Mesendoderm (in vitro differentiated cells): ENCODE measurements at regions not wholly inside any gene's neighbourhood (a gene's known extent, or its start where the extent isn't known, plus 50 kb on each side); places are given as distances from the start of the nearest gene placed in this dataset.

Experiments
- DNase-seq: peaks from one replicate; pipeline ENCODE4 v3.0.0; 2013
- H2AK5ac ChIP-seq: 2 replicates; pipeline ENCODE4 v1.6.1; 2013; ENCODE audit warnings: low read length, inconsistent platforms
- H2BK120ac ChIP-seq: 2 replicates; pipeline ENCODE4 v1.6.1; 2013; ENCODE audit warnings: low read depth, mild to moderate bottlenecking, low read length, moderate library complexity, mixed read lengths
- H2BK15ac ChIP-seq: replicated peaks from 2 replicates; pipeline ENCODE4 v1.6.1; 2013; ENCODE audit warnings: low read depth, mild to moderate bottlenecking, moderate library complexity
- H2BK5ac ChIP-seq: 2 replicates; pipeline ENCODE4 v1.6.1; 2013; ENCODE audit warnings: low read length, inconsistent platforms
- H3K18ac ChIP-seq: 2 replicates; pipeline ENCODE4 v1.6.1; 2013; ENCODE audit warnings: mild to moderate bottlenecking, low read length, mixed read lengths
- H3K23ac ChIP-seq: one replicate; pipeline ENCODE4 v1.6.1; 2013; ENCODE audit warnings: low read length
- H3K27ac ChIP-seq: 2 replicates; pipeline ENCODE4 v1.5.1; 2013; ENCODE audit warnings: low read depth, mild to moderate bottlenecking, inconsistent platforms, low read length, moderate library complexity
- H3K27me3 ChIP-seq: 2 replicates; pipeline ENCODE4 v1.6.1; 2013; ENCODE audit warnings: low read length, control low read depth, mild to moderate bottlenecking, inconsistent platforms; ENCODE audit not compliant: insufficient read depth, poor library complexity
- H3K36me3 ChIP-seq: 2 replicates; pipeline ENCODE4 v1.6.1; 2013; ENCODE audit warnings: low read length, inconsistent platforms; ENCODE audit not compliant: control insufficient read depth, insufficient read depth
- H3K4ac ChIP-seq: one replicate; pipeline ENCODE4 v1.6.1; 2013; ENCODE audit warnings: low read depth, mild to moderate bottlenecking, low read length, moderate library complexity
- H3K4me1 ChIP-seq: 2 replicates; pipeline ENCODE4 v1.6.1; 2013; ENCODE audit warnings: low read depth, low read length, inconsistent platforms; ENCODE audit not compliant: control insufficient read depth
- H3K4me2 ChIP-seq: 2 replicates; pipeline ENCODE4 v1.6.1; 2013; ENCODE audit warnings: low read length
- H3K4me3 ChIP-seq: 2 replicates; pipeline ENCODE4 v1.5.1; 2013; ENCODE audit warnings: mild to moderate bottlenecking, low read length
- H3K56ac ChIP-seq: one replicate; pipeline ENCODE4 v1.6.1; 2013; ENCODE audit warnings: low read length
- H3K79me1 ChIP-seq: 2 replicates; pipeline ENCODE4 v1.6.1; 2013; ENCODE audit warnings: low read length, inconsistent platforms
- H3K79me2 ChIP-seq: 2 replicates; pipeline ENCODE4 v1.6.1; 2013; ENCODE audit warnings: mild to moderate bottlenecking, low read length; ENCODE audit not compliant: control insufficient read depth, insufficient read depth
- H3K9ac ChIP-seq: 2 replicates; pipeline ENCODE4 v1.6.1; 2013; ENCODE audit warnings: low read length, inconsistent platforms
- H4K5ac ChIP-seq: one replicate; pipeline ENCODE4 v1.6.1; 2013; ENCODE audit warnings: low read length
- H4K8ac ChIP-seq: one replicate; pipeline ENCODE4 v1.6.1; 2013; ENCODE audit warnings: low read depth, mild to moderate bottlenecking, control low read depth, low read length, moderate library complexity
- WGBS: extraction: QIAGEN DNeasy Blood & Tissue Kit; methylation state at CpG from one replicate; pipeline ENCODE4 v1.1.7; 2013; ENCODE audit warnings: low lambda C conversion rate, missing lambda C conversion rate; ENCODE audit not compliant: insufficient coverage; ENCODE audit errors: extremely low coverage; 5-methylcytosine and 5-hydroxymethylcytosine counted together

DNA sequence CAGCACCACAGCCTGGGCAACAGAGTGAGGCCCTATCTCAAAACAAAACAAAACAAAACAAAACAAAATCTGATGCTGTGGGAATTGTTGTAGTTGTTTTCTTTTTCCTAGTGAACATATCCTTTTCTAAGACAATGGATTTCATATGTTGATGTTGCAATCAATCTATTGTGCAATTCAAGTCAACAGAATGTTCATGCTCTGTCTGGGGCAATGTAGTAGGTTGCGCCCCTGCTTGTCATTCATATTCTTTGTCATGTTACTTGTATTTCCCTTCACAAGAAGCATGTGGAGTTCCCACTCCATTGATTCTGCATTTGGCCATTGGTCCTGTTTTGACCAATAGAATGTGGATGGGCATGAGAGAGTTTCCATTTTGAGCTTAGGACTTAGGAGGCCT, 223.9 kb downstream of the DUSP10 start:
- H3K9ac ChIP-seq, result no peak overlapping the region
- DNase-seq, result no peak
- no peak overlapping the region for H3K4ac ChIP-seq
- no peak overlapping the region for H2BK5ac ChIP-seq
- H2BK15ac ChIP-seq, result no peak overlapping the region
- H3K36me3 ChIP-seq, result no peaks in the 10 kb centered on the region
- no peak overlapping the region for H2BK120ac ChIP-seq
- no peak overlapping the region for H2AK5ac ChIP-seq
- no peak overlapping the region for H3K27ac ChIP-seq
- H3K79me1 ChIP-seq, result no peaks in the 10 kb centered on the region
- H3K4me2 ChIP-seq, result no peak overlapping the region
- H3K79me2 ChIP-seq, result no peaks in the 10 kb centered on the region
- no peak overlapping the region for H4K5ac ChIP-seq
- H3K4me1 ChIP-seq, result no peaks in the 10 kb centered on the region
- no CpG with 5 or more reads among the region's 1 CpG for WGBS
- H3K23ac ChIP-seq, result no peak overlapping the region
- no peak overlapping the region for H3K4me3 ChIP-seq
- no peak overlapping the region for H4K8ac ChIP-seq
- H3K56ac ChIP-seq, result no peak overlapping the region
- no peak overlapping the region for H3K18ac ChIP-seq
- no peaks in the 10 kb centered on the region for H3K27me3 ChIP-seq

DNA sequence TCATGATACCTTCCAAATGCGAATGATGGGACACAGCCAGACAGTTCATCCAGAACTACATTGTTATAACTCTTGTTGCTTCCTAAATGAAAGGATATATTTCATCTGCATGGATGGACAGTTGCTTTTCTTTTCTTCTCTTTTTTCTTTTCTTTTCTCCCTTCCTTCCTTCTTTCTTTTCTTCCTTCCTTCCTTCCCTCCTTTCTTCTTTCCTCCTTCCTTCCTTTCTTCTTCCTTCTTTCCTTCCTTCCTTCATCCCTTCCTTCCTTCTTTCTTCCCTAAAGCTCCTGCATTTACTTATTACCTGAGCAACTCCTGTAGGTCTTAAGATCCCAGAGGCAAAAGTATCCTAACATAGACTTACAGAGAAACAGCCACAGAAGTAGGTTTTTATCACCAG, 221.6 kb downstream of the DUSP10 start:
- Histone ChIP-seq H3K56ac (no peak overlapping the region), H4K8ac (no peak overlapping the region), H3K9ac (no peak overlapping the region), H3K4me1 (no peaks in the 10 kb centered on the region), H3K18ac (no peak overlapping the region), H3K27ac (no peak overlapping the region), H3K4me3 (no peak overlapping the region), H2BK15ac (no peak overlapping the region), H3K4me2 (no peak overlapping the region), H3K27me3 (no peaks in the 10 kb centered on the region), H3K36me3 (no peaks in the 10 kb centered on the region), H2BK120ac (no peak overlapping the region), H3K79me1 (no peaks in the 10 kb centered on the region), H3K4ac (no peak overlapping the region), H2AK5ac (no peak overlapping the region), H2BK5ac (no peak overlapping the region), H4K5ac (no peak overlapping the region), H3K23ac (no peak overlapping the region), H3K79me2 (no peaks in the 10 kb centered on the region)
- WGBS, result no CpG with 5 or more reads among the region's 1 CpG
- DNase-seq, result no peak

DNA sequence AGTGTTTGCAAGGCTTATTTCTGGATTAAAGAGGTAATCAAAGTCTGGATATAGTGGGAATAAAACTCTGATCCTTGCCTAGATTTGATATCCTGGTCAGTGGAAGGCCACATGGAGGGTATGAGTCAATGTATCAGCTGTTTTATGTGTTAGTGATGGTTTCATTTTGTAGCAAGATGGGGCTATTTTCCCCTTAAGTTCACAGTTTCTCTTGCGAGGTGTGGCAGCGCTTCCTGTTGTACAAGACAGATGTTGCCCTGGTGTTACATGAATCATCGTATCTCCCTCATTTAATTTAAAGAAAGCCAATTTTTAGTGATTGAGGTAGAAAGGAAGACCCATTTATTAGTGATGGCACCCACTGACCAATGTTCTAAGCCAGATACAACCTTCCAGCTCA, 220.2 kb downstream of the DUSP10 start:
- Histone ChIP-seq H3K27ac (no peak overlapping the region), H3K4ac (no peak overlapping the region), H3K4me1 (no peaks in the 10 kb centered on the region), H3K27me3 (no peaks in the 10 kb centered on the region), H4K5ac (no peak overlapping the region), H3K18ac (no peak overlapping the region), H3K79me1 (no peaks in the 10 kb centered on the region), H2BK120ac (no peak overlapping the region), H2BK5ac (no peak overlapping the region), H3K23ac (no peak overlapping the region), H4K8ac (no peak overlapping the region), H3K9ac (no peak overlapping the region), H3K4me3 (no peak overlapping the region), H3K56ac (no peak overlapping the region), H3K79me2 (no peaks in the 10 kb centered on the region), H3K4me2 (no peak overlapping the region), H2AK5ac (no peak overlapping the region), H2BK15ac (no peak overlapping the region), H3K36me3 (no peaks in the 10 kb centered on the region)
- WGBS, result no CpG with 5 or more reads among the region's 3 CpGs
- no peak for DNase-seq

DNA sequence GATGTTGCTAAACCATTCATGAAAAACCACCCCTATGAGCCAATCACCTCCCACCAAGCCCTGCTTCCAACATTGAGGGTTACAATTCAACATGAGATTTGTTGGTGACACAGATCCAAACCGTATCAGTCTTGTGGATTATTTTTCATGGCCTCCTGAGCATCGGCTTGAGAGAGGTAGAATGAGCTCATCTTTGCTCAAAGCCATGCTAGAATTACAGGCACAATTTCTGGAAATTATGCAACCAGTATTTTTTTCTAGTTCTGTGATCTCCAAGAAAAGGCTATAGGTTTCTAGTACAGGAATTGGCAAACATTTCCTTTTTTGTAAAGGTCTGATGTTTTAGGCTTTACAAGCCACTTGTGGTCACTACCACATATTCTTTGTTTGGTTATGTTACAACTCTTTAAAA, 219.4 kb downstream of the DUSP10 start:
- Histone ChIP-seq H3K56ac (no peak overlapping the region), H4K8ac (no peak overlapping the region), H3K27ac (no peak overlapping the region), H4K5ac (no peak overlapping the region), H3K4me2 (no peak overlapping the region), H3K18ac (no peak overlapping the region), H3K4me3 (no peak overlapping the region), H3K4ac (no peak overlapping the region), H3K23ac (no peak overlapping the region), H3K79me2 (no peaks in the 10 kb centered on the region), H3K4me1 (no peaks in the 10 kb centered on the region), H3K27me3 (no peaks in the 10 kb centered on the region), H3K9ac (no peak overlapping the region), H2AK5ac (no peak overlapping the region), H3K36me3 (no peaks in the 10 kb centered on the region), H2BK5ac (no peak overlapping the region), H2BK120ac (no peak overlapping the region), H3K79me1 (no peaks in the 10 kb centered on the region), H2BK15ac (no peak overlapping the region)
- no CpG with 5 or more reads among the region's 2 CpGs for WGBS
- no peak for DNase-seq

DNA sequence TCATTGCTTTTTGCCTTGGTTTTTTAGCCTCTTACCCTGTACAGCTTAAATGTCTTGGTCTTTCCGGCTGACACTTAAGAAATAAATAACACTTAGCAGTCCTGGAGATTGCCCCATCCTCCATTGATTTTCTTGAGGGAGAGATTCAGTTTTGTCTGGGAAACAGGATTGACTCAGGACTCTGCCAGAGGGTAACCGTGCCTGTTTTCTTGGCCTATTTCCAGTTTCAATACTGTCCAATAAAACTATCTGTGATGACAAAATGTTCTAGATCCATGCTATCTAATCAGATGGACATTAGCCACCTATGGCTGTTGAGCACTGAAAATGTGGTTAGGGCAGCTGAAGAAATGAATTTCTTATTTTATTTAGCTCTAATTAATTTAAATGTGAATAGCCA, 216.1 kb downstream of the DUSP10 start:
- Histone ChIP-seq H3K9ac (no peak overlapping the region), H4K5ac (no peak overlapping the region), H3K36me3 (no peaks in the 10 kb centered on the region), H3K79me1 (no peaks in the 10 kb centered on the region), H3K4me1 (no peaks in the 10 kb centered on the region), H2AK5ac (no peak overlapping the region), H3K27me3 (no peaks in the 10 kb centered on the region), H3K23ac (no peak overlapping the region), H2BK120ac (no peak overlapping the region), H3K4me3 (no peak overlapping the region), H3K4ac (no peak overlapping the region), H3K79me2 (no peaks in the 10 kb centered on the region), H4K8ac (no peak overlapping the region), H3K18ac (no peak overlapping the region), H3K27ac (no peak overlapping the region), H2BK15ac (no peak overlapping the region), H3K56ac (no peak overlapping the region), H3K4me2 (no peak overlapping the region), H2BK5ac (no peak overlapping the region)
- no CpG with 5 or more reads among the region's 2 CpGs for WGBS
- no peak for DNase-seq

DNA sequence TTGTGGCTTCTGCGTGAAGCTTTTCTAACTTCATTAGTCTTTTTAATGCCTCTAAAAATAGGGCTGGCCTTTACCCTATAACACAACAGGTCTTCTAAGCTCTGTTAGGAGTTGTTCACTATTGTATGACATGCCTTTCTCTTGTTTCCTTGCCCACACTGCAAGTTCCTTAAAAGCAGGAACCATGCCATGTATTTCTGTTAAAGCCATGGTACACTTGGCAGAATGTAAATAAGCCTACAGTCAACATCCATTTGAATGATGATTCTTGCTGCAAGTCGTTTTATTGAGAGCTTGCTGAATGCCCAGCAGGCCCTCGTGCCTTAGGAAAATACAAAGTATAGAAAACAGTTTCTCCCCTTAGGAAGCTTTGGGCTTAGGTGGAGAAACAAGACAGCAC, 214.6 kb downstream of the DUSP10 start:
- no peak for DNase-seq
- Histone ChIP-seq H2BK15ac (no peak overlapping the region), H3K36me3 (no peaks in the 10 kb centered on the region), H3K4me3 (no peak overlapping the region), H2AK5ac (no peak overlapping the region), H3K27me3 (no peaks in the 10 kb centered on the region), H3K79me1 (no peaks in the 10 kb centered on the region), H2BK120ac (no peak overlapping the region), H3K23ac (no peak overlapping the region), H2BK5ac (no peak overlapping the region), H3K4ac (no peak overlapping the region), H3K18ac (no peak overlapping the region), H4K5ac (no peak overlapping the region), H3K27ac (no peak overlapping the region), H3K56ac (no peak overlapping the region), H4K8ac (no peak overlapping the region), H3K9ac (no peak overlapping the region), H3K79me2 (no peaks in the 10 kb centered on the region), H3K4me1 (no peaks in the 10 kb centered on the region), H3K4me2 (no peak overlapping the region)
- WGBS, result no CpG with 5 or more reads among the region's 3 CpGs
